Psoas muscle (tissue), 7 donors: ENCODE measurements at regions not wholly inside any gene's neighbourhood (a gene's known extent, or its start where the extent isn't known, plus 50 kb on each side); places are given as distances from the start of the nearest gene placed in this dataset.
"Not testable (repeated sequence)": the region's sequence is repeated elsewhere in the genome, so short reads cannot be mapped to it uniquely, and the experiment has no call there.

ENCODE experiments used
- ATAC-seq, 4 donors: fragments of 200-7000 bp; cut with Tn5 transposase; one replicate each; pipeline ENCODE4 v1.9.1; 2020; ENCODE audit warnings: moderate library complexity in 3 of 4, mild to moderate bottlenecking in 2 of 4
- DNase-seq, 2 donors: peaks; one replicate each; pipeline ENCODE4 v3.0.0-alpha.2; 2020
- H3K27ac ChIP-seq: fragments of 200-600 bp; one replicate; pipeline ENCODE4 v1.8.0; 2022
- H3K27me3 ChIP-seq, 3 donors: fragments of 200-600 bp in 1 of 3; one replicate each; pipeline versions ENCODE4 v1.6.1 to v1.8.0; 2013 to 2022; ENCODE audit warnings: low read length in 2 of 3, mild to moderate bottlenecking in 2 of 3, moderate library complexity in 1 of 3; ENCODE audit not compliant: insufficient read depth in 3 of 3
- H3K36me3 ChIP-seq, 2 donors: fragments of 200-600 bp in 1 of 2; one replicate each; pipeline versions ENCODE4 v1.6.1 to v1.8.0; 2013 to 2022; ENCODE audit warnings: low read depth in 1 of 2, mild to moderate bottlenecking in 1 of 2, moderate library complexity in 1 of 2; ENCODE audit not compliant: insufficient read depth in 1 of 2
- H3K4me1 ChIP-seq: fragments of 200-600 bp; one replicate; pipeline ENCODE4 v1.8.0; 2022
- H3K4me3 ChIP-seq: fragments of 200-600 bp; one replicate; pipeline ENCODE4 v1.8.0; 2022; ENCODE audit warnings: mild to moderate bottlenecking
- H3K9me3 ChIP-seq: fragments of 200-600 bp; one replicate; pipeline ENCODE4 v1.8.0; 2022
- WGBS, 3 donors: extraction: QIAGEN DNeasy Blood & Tissue Kit; methylation state at CpG; one replicate each; pipeline versions ENCODE4 v1.1.6 to v1.1.7; 2013; 5-methylcytosine and 5-hydroxymethylcytosine counted together
- intact Hi-C, 2 donors: fragments of 100-400 bp; cut with DNase I; formaldehyde crosslinking; loops; one replicate each; pipeline versions ENCODE4 v1.11.0 to v1.14.2; 2022
- TF ChIP-seq, protein P1 (sequence below): fragments of 200-600 bp; IDR thresholded peaks from one replicate; pipeline ENCODE4 v1.8.0; 2022; ENCODE audit warnings: antibody characterized with exemption
- donor health status: healthy with polysubstance abuse.
- donor health status: DM: no; HTN: no; CAD: no; lungs with moderate emphysema.
- donor health status: Bipolar disorder and iron deficiency.
- donor health status: healthy.
- donor health status: DM: yes; HTN: yes; CAD: no.
- donor health status: DM: no; HTN: no; CAD: no.
- donor health status: DM: yes; HTN: yes; CAD: no.

DNA sequence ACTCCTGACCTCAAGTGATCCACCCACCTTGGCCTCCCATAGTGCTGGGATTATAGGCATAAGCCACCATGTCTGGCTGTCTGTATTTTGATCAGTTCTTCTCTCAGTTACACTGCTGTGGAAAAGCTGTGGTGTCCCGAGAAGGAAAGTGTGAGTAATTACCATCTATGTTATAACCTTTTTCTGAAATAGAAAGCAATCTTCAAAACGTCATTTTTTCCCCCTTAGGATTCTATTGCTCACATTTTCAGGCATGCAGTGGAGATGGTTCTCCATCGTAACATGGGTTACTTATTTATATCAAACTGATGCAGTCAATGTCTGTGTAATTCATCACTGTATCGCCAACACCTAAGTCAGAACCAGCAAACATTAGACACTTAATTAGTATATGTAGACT is 103.5 kb upstream of the FAM3C start:
- Histone ChIP-seq H3K4me1 (no peaks in the 10 kb centered on the region), H3K36me3 (no peaks in the 10 kb centered on the region), H3K4me3 (no peak overlapping the region), H3K9me3 (no peaks in the 10 kb centered on the region), H3K27me3 (no peaks in the 10 kb centered on the region), H3K27ac (no peak overlapping the region)
- TF ChIP-seq, protein P1, sequence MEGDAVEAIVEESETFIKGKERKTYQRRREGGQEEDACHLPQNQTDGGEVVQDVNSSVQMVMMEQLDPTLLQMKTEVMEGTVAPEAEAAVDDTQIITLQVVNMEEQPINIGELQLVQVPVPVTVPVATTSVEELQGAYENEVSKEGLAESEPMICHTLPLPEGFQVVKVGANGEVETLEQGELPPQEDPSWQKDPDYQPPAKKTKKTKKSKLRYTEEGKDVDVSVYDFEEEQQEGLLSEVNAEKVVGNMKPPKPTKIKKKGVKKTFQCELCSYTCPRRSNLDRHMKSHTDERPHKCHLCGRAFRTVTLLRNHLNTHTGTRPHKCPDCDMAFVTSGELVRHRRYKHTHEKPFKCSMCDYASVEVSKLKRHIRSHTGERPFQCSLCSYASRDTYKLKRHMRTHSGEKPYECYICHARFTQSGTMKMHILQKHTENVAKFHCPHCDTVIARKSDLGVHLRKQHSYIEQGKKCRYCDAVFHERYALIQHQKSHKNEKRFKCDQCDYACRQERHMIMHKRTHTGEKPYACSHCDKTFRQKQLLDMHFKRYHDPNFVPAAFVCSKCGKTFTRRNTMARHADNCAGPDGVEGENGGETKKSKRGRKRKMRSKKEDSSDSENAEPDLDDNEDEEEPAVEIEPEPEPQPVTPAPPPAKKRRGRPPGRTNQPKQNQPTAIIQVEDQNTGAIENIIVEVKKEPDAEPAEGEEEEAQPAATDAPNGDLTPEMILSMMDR, result no peak
- WGBS, 3 donors, result 71 to 80% (median 78%) methylated on average over 4 of the region's 4 CpGs
- intact Hi-C loops, result no loop called here
- DNase-seq (no peak), ATAC-seq (no peak)

DNA sequence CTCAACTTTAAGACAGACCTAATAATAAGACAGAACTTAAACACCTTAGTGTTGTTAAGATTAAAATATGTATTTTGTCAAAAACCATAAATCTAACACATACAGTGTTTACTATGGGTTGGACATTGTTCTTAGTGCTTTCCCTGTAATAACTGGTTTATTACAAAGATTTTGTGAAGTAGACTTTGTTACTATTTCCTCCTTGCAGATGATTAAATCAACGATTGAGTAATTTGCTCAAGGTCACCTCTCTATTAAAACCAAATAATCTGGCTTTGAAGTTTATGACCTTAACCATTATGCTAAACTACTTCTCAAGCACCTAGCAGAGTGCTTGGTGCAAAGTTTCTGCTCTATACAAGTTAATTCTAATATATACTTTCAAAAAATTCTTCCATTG is 102.7 kb upstream of the FAM3C start:
- Histone ChIP-seq H3K36me3 (no peaks in the 10 kb centered on the region), H3K27me3 (no peaks in the 10 kb centered on the region), H3K27ac (no peak overlapping the region), H3K9me3 (no peaks in the 10 kb centered on the region), H3K4me1 (no peaks in the 10 kb centered on the region), H3K4me3 (no peak overlapping the region)
- 70 to 87% (median 76%) methylated on average over 1 of the region's 1 CpG for whole genome bisulfite sequencing, 3 donors
- TF ChIP-seq, protein P1, result no peak
- no peak for ATAC-seq
- no peak for DNase-seq
- intact Hi-C loops, result no loop called here

DNA sequence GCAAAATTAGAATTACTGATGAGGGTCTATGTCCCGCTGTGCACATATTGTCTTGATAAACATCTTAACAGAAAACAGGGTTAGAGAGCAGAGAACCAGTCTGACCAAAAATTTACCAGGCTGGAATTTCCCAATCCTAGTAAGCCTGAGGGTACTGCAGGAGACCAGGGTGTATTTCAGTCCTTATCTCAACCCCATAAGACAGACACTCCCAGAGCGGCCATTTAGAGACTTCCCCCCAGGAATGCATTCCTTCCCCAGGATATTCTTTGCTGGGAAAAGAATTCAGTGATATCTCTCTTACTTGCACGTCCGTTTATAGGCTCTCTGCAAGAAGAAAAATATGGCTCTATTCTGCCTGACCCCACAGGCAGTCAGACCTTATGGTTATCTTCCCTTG is 101.4 kb upstream of the FAM3C start:
- H3K36me3 ChIP-seq, H3K4me3 ChIP-seq, H3K9me3 ChIP-seq, ATAC-seq, H3K4me1 ChIP-seq, H3K27me3 ChIP-seq, H3K27ac ChIP-seq, intact Hi-C loops, DNase-seq: not testable (repeated sequence)
- WGBS, 3 donors, result 81 to 86% (median 81%) methylated on average over 4 of the region's 4 CpGs

DNA sequence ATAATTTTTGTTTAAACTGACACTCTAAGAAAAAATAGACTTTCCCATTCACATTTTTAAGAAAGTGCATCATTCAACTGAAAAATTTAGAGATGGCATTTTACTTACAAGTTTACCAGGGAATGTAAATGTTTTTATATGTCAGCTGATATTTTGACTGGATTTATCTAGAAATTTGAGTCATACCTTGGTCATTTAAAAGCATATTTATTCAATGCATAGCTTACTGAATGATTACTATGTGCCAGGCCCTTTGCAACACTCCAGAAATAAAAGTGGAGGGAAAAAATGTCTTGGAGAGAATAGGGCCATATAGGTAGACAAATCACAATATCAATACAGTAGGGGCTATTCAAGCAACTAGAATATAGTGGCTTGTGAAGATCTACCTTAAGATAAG is 98.4 kb upstream of the FAM3C start:
- TF ChIP-seq, protein P1, result no peak
- Histone ChIP-seq H3K27me3 (peaks cover 0 to 2% (median 0%) of the 10 kb centered on the region in 3 donors), H3K4me3 (no peak overlapping the region), H3K9me3 (no peaks in the 10 kb centered on the region), H3K36me3 (no peaks in the 10 kb centered on the region), H3K4me1 (no peaks in the 10 kb centered on the region), H3K27ac (no peak overlapping the region)
- ATAC-seq (no peak), DNase-seq (no peak)
- intact Hi-C loops, result no loop called here

DNA sequence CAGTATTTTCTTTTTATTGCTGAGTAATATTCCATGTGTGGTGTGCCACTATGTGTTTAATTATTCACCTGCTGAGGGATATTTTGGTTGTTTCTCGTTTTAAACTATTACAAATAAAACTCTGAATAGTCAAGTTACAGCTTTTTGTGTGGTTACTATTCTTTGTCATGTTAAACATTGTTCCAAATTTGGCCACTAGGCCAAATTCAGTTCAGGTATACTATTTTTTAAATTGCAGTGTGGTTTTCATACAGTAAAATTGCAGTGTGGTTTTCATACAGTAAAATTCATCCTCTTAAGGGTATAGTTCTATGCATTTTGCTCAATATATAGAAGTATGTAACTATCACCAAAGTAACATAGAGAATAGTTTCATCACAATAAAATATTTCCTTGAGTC is 97.4 kb upstream of the FAM3C start:
- DNase-seq, result no peak
- Histone ChIP-seq H3K27me3 (peaks cover 0 to 2% (median 0%) of the 10 kb centered on the region in 3 donors), H3K27ac (no peak overlapping the region), H3K9me3 (no peaks in the 10 kb centered on the region), H3K36me3 (no peaks in the 10 kb centered on the region), H3K4me3 (no peak overlapping the region), H3K4me1 (no peaks in the 10 kb centered on the region)
- 41 to 75% (median 47%) methylated on average over 1 of the region's 1 CpG for WGBS, 3 donors
- TF ChIP-seq, protein P1, result no peak
- intact Hi-C loops, result no loop called here
- no peak for ATAC-seq
